B cell (primary cell): ENCODE measurements at regions not wholly inside any gene's neighbourhood (a gene's known extent, or its start where the extent isn't known, plus 50 kb on each side); places are given as distances from the start of the nearest gene placed in this dataset.

ENCODE experiments used
- CTCF ChIP-seq: fragments of 200-600 bp; IDR thresholded peaks from one replicate; pipeline ENCODE4 v1.8.0; 2022; ENCODE audit warnings: antibody characterized with exemption, mild to moderate bottlenecking
- EZH2 ChIP-seq: IDR thresholded peaks from 2 replicates; pipeline ENCODE4 v1.6.1; 2012; ENCODE audit warnings: borderline replicate concordance, low read depth, mild to moderate bottlenecking, moderate library complexity, low read length; ENCODE audit not compliant: insufficient read depth, poor library complexity, severe bottlenecking

GRCh38 chr5:89954916-89955315 is 454.6 kb downstream of the CETN3 start:
- TF ChIP-seq CTCF (no peak), EZH2 (no peak)
